Mesenchymal stem cell (in vitro differentiated cells and primary cell): ENCODE measurements at regions not wholly inside any gene's neighbourhood (a gene's known extent, or its start where the extent isn't known, plus 50 kb on each side); places are given as distances from the start of the nearest gene placed in this dataset.
"Not testable (repeated sequence)": the region's sequence is repeated elsewhere in the genome, so short reads cannot be mapped to it uniquely, and the experiment has no call there.

Experiments
- DNase-seq: peaks from one replicate; pipeline ENCODE4 v3.0.0-alpha.2; 2013
- H2AFZ ChIP-seq: one replicate; pipeline ENCODE4 v1.6.1; 2013; ENCODE audit warnings: low read depth, mild to moderate bottlenecking, control low read depth, inconsistent platforms, low read length, moderate library complexity
- H2AK5ac ChIP-seq: 2 replicates; pipeline ENCODE4 v1.6.1; 2013; ENCODE audit warnings: low read length, moderate library complexity, mild to moderate bottlenecking, inconsistent platforms; ENCODE audit not compliant: severe bottlenecking
- H2BK120ac ChIP-seq: one replicate; pipeline ENCODE4 v1.6.1; 2013; ENCODE audit warnings: low read depth, mild to moderate bottlenecking, inconsistent platforms, low read length, moderate library complexity
- H2BK12ac ChIP-seq, 2 experiments: one replicate each; pipeline ENCODE4 v1.6.1; 2013; ENCODE audit warnings: inconsistent platforms in 2 of 2, low read length in 2 of 2, mild to moderate bottlenecking in 2 of 2, moderate library complexity in 2 of 2, control low read depth in 1 of 2
- H2BK15ac ChIP-seq: one replicate; pipeline ENCODE4 v1.6.1; 2013; ENCODE audit warnings: mild to moderate bottlenecking, low read depth, inconsistent platforms; ENCODE audit not compliant: poor library complexity, severe bottlenecking
- H2BK5ac ChIP-seq: 2 replicates; pipeline ENCODE4 v1.6.1; 2013; ENCODE audit warnings: low read depth, mild to moderate bottlenecking, low read length, control low read depth, inconsistent platforms; ENCODE audit not compliant: poor library complexity, severe bottlenecking
- H3K14ac ChIP-seq, 2 experiments: one replicate each; pipeline ENCODE4 v1.6.1; 2013; ENCODE audit warnings: inconsistent platforms in 2 of 2, low read length in 2 of 2, control low read depth in 1 of 2, mild to moderate bottlenecking in 1 of 2, moderate library complexity in 1 of 2
- H3K18ac ChIP-seq, 2 experiments: one replicate each; pipeline ENCODE4 v1.6.1; 2013; ENCODE audit warnings: inconsistent platforms in 2 of 2, low read length in 2 of 2, control low read depth in 1 of 2, low read depth in 1 of 2, mild to moderate bottlenecking in 1 of 2
- H3K23ac ChIP-seq, 2 experiments: one replicate each; pipeline ENCODE4 v1.6.1; 2013; ENCODE audit warnings: inconsistent platforms in 2 of 2, low read length in 2 of 2, mild to moderate bottlenecking in 2 of 2, moderate library complexity in 2 of 2, control low read depth in 1 of 2
- H3K27ac ChIP-seq: 2 replicates; pipeline ENCODE4 v1.5.1; 2013; ENCODE audit warnings: mild to moderate bottlenecking, moderate library complexity, low read length, control low read depth, inconsistent platforms; ENCODE audit not compliant: poor library complexity, severe bottlenecking
- H3K27me3 ChIP-seq, 2 experiments: 2 replicates each; pipeline versions ENCODE4 v1.6.1 to v1.7.0; 2013; ENCODE audit warnings: low read length in 2 of 2, mild to moderate bottlenecking in 2 of 2, moderate library complexity in 2 of 2, control low read depth in 1 of 2, inconsistent platforms in 1 of 2; ENCODE audit not compliant: control insufficient read depth in 1 of 2, insufficient read depth in 1 of 2
- H3K36me3 ChIP-seq, 2 experiments: 2 replicates each; pipeline versions ENCODE4 v1.6.1 to v1.7.0; 2013; ENCODE audit warnings: low read length in 2 of 2, control low read depth in 1 of 2, inconsistent platforms in 1 of 2, low read depth in 1 of 2, mild to moderate bottlenecking in 1 of 2; ENCODE audit not compliant: insufficient read depth in 2 of 2, control insufficient read depth in 1 of 2
- H3K4ac ChIP-seq, 2 experiments: one replicate each; pipeline ENCODE4 v1.6.1; 2013; ENCODE audit warnings: inconsistent platforms in 2 of 2, low read length in 2 of 2, mild to moderate bottlenecking in 2 of 2, moderate library complexity in 2 of 2, control low read depth in 1 of 2, low read depth in 1 of 2
- H3K4me1 ChIP-seq: 2 replicates; pipeline ENCODE4 v1.6.1; 2013; ENCODE audit warnings: low read depth, low read length, control low read depth; ENCODE audit not compliant: control insufficient read depth, insufficient read depth
- H3K4me2 ChIP-seq: 2 replicates; pipeline ENCODE4 v1.6.1; 2013; ENCODE audit warnings: low read length, mild to moderate bottlenecking, inconsistent platforms; ENCODE audit not compliant: poor library complexity, severe bottlenecking
- H3K4me3 ChIP-seq, 2 experiments: 2 replicates each; pipeline versions ENCODE4 v1.5.1 to v1.7.0; 2013; ENCODE audit warnings: low read length in 2 of 2, mild to moderate bottlenecking in 2 of 2, control low read depth in 1 of 2, low read depth in 1 of 2; ENCODE audit not compliant: insufficient read depth in 1 of 2
- H3K79me1 ChIP-seq: replicated peaks from 2 replicates; pipeline ENCODE4 v1.6.1; 2013; ENCODE audit warnings: mild to moderate bottlenecking, control low read depth, low read length, inconsistent platforms; ENCODE audit not compliant: poor library complexity, severe bottlenecking
- H3K9ac ChIP-seq: 2 replicates; pipeline ENCODE4 v1.7.0; 2013; ENCODE audit warnings: mild to moderate bottlenecking, low read length, moderate library complexity
- H3K9me3 ChIP-seq: 2 replicates; pipeline ENCODE4 v1.7.0; 2013; ENCODE audit warnings: mild to moderate bottlenecking, low read length; ENCODE audit not compliant: control insufficient read depth
- H4K8ac ChIP-seq: one replicate; pipeline ENCODE4 v1.6.1; 2013; ENCODE audit warnings: inconsistent platforms, mild to moderate bottlenecking, low read length, moderate library complexity
- H4K91ac ChIP-seq: one replicate; pipeline ENCODE4 v1.6.1; 2013; ENCODE audit warnings: mild to moderate bottlenecking, low read length, inconsistent platforms
- WGBS: methylation state at CpG from one replicate; pipeline ENCODE4 v1.1.7; 2013; ENCODE audit warnings: mixed read lengths; 5-methylcytosine and 5-hydroxymethylcytosine counted together

- not testable (repeated sequence) for H3K18ac ChIP-seq, H3K27me3 ChIP-seq, H2BK120ac ChIP-seq, H3K23ac ChIP-seq, H3K4me3 ChIP-seq, H3K27ac ChIP-seq, H4K8ac ChIP-seq, H3K79me1 ChIP-seq, H2AK5ac ChIP-seq, H2BK12ac ChIP-seq, H4K91ac ChIP-seq, H2AFZ ChIP-seq, H3K4me1 ChIP-seq, H2BK5ac ChIP-seq, H3K4ac ChIP-seq, H2BK15ac ChIP-seq, H3K9ac ChIP-seq, H3K14ac ChIP-seq, H3K9me3 ChIP-seq, H3K36me3 ChIP-seq, H3K4me2 ChIP-seq, DNase-seq
- WGBS, result no CpG with 5 or more reads among the region's 6 CpGs
Measured at GRCh38 chr9:38892539-38893232, 172.8 kb upstream of the FAM240B start.

- H3K9ac ChIP-seq, H3K23ac ChIP-seq, H3K4me3 ChIP-seq, H3K9me3 ChIP-seq, H2AFZ ChIP-seq, H2BK5ac ChIP-seq, H3K18ac ChIP-seq, H3K79me1 ChIP-seq, H4K8ac ChIP-seq, H3K4ac ChIP-seq, H4K91ac ChIP-seq, H2BK15ac ChIP-seq, H2BK120ac ChIP-seq, H3K4me1 ChIP-seq, H2AK5ac ChIP-seq, DNase-seq, H3K36me3 ChIP-seq, H3K27ac ChIP-seq, H3K4me2 ChIP-seq, H3K27me3 ChIP-seq, H2BK12ac ChIP-seq, H3K14ac ChIP-seq: not testable (repeated sequence)
- WGBS, result no CpG with 5 or more reads among the region's 5 CpGs
Measured at GRCh38 chr9:38886076-38886475, 166.1 kb upstream of the FAM240B start.

- H4K91ac ChIP-seq, H2AK5ac ChIP-seq, H3K27me3 ChIP-seq, H3K4me1 ChIP-seq, H3K4me2 ChIP-seq, H3K18ac ChIP-seq, H2BK12ac ChIP-seq, H4K8ac ChIP-seq, H2BK120ac ChIP-seq, H2BK5ac ChIP-seq, H2BK15ac ChIP-seq, H2AFZ ChIP-seq, H3K36me3 ChIP-seq, H3K79me1 ChIP-seq, H3K14ac ChIP-seq, H3K9me3 ChIP-seq, H3K23ac ChIP-seq, H3K4me3 ChIP-seq, H3K27ac ChIP-seq, H3K4ac ChIP-seq, DNase-seq, H3K9ac ChIP-seq: not testable (repeated sequence)
- no CpG with 5 or more reads among the region's 7 CpGs for WGBS
Measured at GRCh38 chr9:38875616-38876015, 155.7 kb upstream of the FAM240B start.

- not testable (repeated sequence) for H3K4me2 ChIP-seq, H3K14ac ChIP-seq, H3K27ac ChIP-seq, H3K79me1 ChIP-seq, H3K4me3 ChIP-seq, H3K9ac ChIP-seq, H4K91ac ChIP-seq, H2BK120ac ChIP-seq, H2BK12ac ChIP-seq, DNase-seq, H3K4ac ChIP-seq, H4K8ac ChIP-seq, H2BK15ac ChIP-seq, H2AK5ac ChIP-seq, H2BK5ac ChIP-seq, H3K27me3 ChIP-seq, H3K23ac ChIP-seq, H2AFZ ChIP-seq, H3K4me1 ChIP-seq, H3K36me3 ChIP-seq, H3K9me3 ChIP-seq, H3K18ac ChIP-seq
- no CpG with 5 or more reads among the region's 5 CpGs for WGBS
Measured at GRCh38 chr9:38871282-38871940, 151.5 kb upstream of the FAM240B start.
